ENCODE measurements at regions not wholly inside any gene's neighbourhood (a gene's known extent, or its start where the extent isn't known, plus 50 kb on each side); places are given as distances from the start of the nearest gene placed in this dataset.

DNA sequence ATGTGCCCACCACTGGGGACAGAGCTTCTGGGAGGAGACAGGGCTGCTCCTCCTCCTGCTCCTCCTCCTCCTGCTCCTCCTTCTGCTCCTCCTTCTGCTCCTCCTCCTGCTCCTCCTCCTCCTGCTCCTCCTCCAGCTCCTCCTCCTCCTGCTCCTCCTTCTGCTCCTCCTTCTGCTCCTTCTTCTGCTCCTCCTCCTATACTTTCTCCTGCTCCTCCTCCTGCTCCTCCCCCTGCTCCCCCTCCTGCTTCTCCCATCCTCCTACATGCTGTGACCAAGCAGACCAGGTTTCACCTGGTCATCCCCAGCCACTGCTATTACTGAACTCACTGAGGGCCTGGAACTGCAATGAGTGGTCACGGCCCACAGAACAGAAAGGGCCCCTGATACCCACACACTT, 154.0 kb upstream of the PPP2R2D start:
- Histone ChIP-seq H3K27ac (ENCODE audit: low read depth, low read length) (no peak overlapping the region), H3K27me3 (ENCODE audit: control insufficient read depth in 5 of 5, insufficient read depth in 4 of 5, low read length in 5 of 5) (peaks cover 24 to 72% (median 59%) of the 10 kb centered on the region in 5 donors), H3K36me3 (ENCODE audit: control insufficient read depth in 5 of 5, insufficient read depth in 5 of 5, low read length in 5 of 5) (no peaks in the 10 kb centered on the region), H3K4me1 (ENCODE audit: control insufficient read depth in 5 of 5, insufficient read depth in 5 of 5, low read length in 5 of 5) (peaks cover 0 to 4% (median 0%) of the 10 kb centered on the region in 5 donors), H3K9me3 (ENCODE audit: control insufficient read depth in 5 of 5, low read length in 5 of 5) (no peaks in the 10 kb centered on the region), H3K4me3 (ENCODE audit: low read depth in 1 of 5, low read length in 5 of 5) (no peak overlapping the region), H3K9ac (ENCODE audit: low read length in 5 of 5) (no peak overlapping the region)

DNA sequence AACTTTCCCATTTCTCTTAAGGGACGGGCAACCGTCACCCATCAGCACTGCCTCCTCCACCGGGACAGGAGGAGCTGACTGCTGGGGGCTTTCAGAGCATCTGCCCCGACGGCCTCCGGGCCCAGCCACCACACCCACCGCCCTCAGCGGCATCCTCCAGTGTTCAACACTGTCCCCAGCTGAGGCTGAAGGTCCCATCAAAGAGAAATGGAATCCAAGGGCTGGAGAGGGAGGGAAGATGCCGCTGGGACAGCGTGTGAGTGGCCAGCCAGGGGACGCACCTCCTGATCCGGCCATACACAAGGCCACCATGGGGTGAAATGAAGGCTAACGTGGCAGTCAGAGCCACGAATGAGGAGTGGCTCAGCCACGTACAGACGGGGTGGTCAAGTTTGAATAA, 153.6 kb upstream of the PPP2R2D start:
- no peak overlapping the region for H3K4me3 ChIP-seq (ENCODE audit: low read depth in 1 of 5, low read length in 5 of 5)
- no peak overlapping the region for H3K9ac ChIP-seq (ENCODE audit: low read length in 5 of 5)

DNA sequence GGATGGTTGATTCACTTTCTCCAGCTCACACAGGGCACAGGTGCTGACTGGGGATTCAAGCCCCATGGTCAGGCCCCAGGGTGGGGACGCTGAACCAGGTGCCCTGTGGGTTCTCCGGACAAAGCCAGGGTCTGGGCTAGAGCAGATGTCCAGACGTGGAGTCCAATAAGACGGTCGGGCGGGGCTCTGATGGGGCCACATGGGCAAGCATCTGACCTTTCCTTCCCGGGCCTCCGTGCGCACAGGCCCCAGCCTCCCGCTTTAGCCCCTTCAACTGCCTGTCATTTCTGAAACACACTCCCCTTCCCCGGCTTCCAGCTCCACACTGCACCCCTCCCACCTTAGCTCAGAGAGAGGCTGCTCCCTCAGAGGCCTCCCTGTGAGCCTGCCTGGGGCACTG, 153.0 kb upstream of the PPP2R2D start:
- Histone ChIP-seq H3K4me3 (ENCODE audit: low read depth in 1 of 5, low read length in 5 of 5) (no peak overlapping the region), H3K9ac (ENCODE audit: low read length in 5 of 5) (no peak overlapping the region), H3K9me3 (ENCODE audit: control insufficient read depth in 5 of 5, low read length in 5 of 5) (no peaks in the 10 kb centered on the region), H3K36me3 (ENCODE audit: control insufficient read depth in 5 of 5, insufficient read depth in 5 of 5, low read length in 5 of 5) (no peaks in the 10 kb centered on the region), H3K4me1 (ENCODE audit: control insufficient read depth in 5 of 5, insufficient read depth in 5 of 5, low read length in 5 of 5) (peaks cover 0 to 4% (median 0%) of the 10 kb centered on the region in 5 donors), H3K27me3 (ENCODE audit: control insufficient read depth in 5 of 5, insufficient read depth in 4 of 5, low read length in 5 of 5) (peaks cover 22 to 69% (median 57%) of the 10 kb centered on the region in 5 donors), H3K27ac (ENCODE audit: low read depth, low read length) (no peak overlapping the region)

More for the DNA sequence above, 153.6 kb upstream of the PPP2R2D start:
- Histone ChIP-seq H3K27me3 (ENCODE audit: control insufficient read depth in 5 of 5, insufficient read depth in 4 of 5, low read length in 5 of 5) (peaks cover 24 to 72% (median 59%) of the 10 kb centered on the region in 5 donors), H3K4me1 (ENCODE audit: control insufficient read depth in 5 of 5, insufficient read depth in 5 of 5, low read length in 5 of 5) (peaks cover 0 to 4% (median 0%) of the 10 kb centered on the region in 5 donors), H3K9me3 (ENCODE audit: control insufficient read depth in 5 of 5, low read length in 5 of 5) (no peaks in the 10 kb centered on the region), H3K27ac (ENCODE audit: low read depth, low read length) (no peak overlapping the region), H3K36me3 (ENCODE audit: control insufficient read depth in 5 of 5, insufficient read depth in 5 of 5, low read length in 5 of 5) (no peaks in the 10 kb centered on the region)

DNA sequence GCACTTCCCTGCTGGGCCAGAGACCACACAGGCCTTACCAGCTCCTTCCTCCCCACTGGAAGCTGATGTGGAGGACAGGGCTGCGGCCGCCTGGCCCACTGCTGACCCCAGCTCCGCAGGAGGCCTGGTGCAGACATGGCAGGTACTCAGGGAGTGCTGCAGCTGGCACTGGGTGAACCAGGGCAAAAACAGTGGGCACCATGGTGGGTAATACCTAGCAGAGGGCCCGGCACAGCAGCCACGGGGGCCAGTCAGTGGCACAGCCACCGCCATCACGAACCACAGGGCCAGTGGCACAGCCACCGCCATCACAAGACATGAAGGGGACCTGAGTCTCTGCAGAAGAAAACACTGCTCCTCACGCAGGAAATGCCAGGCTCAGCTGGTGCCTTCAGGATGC, 152.6 kb upstream of the PPP2R2D start:
- H3K9ac ChIP-seq (ENCODE audit: low read length in 5 of 5) = no peak overlapping the region

DNA sequence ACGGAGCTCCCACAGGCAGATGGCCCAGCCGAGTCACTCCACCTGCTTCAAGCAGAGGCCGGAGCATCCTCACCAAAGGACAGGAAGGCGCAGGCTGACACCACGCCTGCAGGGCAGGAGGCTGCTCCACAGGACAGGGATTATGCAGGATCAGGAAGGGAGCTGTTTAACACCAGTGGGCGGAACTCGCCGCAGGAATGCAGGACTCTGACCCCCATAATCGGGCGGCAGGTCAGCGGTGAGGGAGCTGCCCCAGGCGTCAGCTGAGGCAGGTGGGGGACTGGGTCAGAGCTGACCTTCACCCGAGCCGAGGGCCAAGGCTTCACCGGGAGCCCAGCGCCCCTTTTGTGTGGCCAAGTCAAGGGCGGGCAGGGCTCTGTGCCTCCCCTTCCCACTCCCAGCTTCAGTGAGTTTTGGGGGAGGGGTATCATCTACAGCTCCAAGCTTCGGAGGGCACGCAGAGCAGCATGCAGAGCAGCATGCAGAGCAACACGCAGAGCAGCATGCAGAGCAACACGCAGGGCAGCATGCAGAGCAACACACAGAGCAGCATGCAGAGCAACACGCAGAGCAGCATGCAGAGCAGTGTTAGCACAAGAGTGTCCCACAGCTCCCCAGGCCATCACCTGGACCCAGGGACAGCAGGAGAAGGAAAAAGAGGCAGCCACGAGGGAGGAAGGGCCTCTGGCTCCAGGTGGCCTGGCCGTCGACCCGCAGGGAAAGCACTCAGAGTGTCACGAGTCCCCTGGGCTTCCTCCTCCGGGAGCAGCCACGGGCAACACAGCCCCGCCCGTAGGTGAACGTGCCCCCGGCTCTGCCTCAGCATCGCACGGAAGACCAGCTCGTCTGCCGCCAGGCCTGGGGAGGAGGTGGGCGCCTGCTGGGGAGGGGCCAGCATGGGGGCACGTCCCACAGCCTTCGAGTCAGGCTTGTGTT, 151.7 kb upstream of the PPP2R2D start:
- Histone ChIP-seq H3K27ac (ENCODE audit: low read depth, low read length) (no peak overlapping the region), H3K36me3 (ENCODE audit: control insufficient read depth in 5 of 5, insufficient read depth in 5 of 5, low read length in 5 of 5) (no peaks in the 10 kb centered on the region), H3K9ac (ENCODE audit: low read length in 5 of 5) (no peak overlapping the region), H3K4me3 (ENCODE audit: low read depth in 1 of 5, low read length in 5 of 5) (no peak overlapping the region), H3K4me1 (ENCODE audit: control insufficient read depth in 5 of 5, insufficient read depth in 5 of 5, low read length in 5 of 5) (no peaks in the 10 kb centered on the region), H3K27me3 (ENCODE audit: control insufficient read depth in 5 of 5, insufficient read depth in 4 of 5, low read length in 5 of 5) (peaks cover 11 to 58% (median 48%) of the 10 kb centered on the region in 5 donors), H3K9me3 (ENCODE audit: control insufficient read depth in 5 of 5, low read length in 5 of 5) (no peaks in the 10 kb centered on the region)

More for the DNA sequence above, 152.6 kb upstream of the PPP2R2D start:
- Histone ChIP-seq H3K27ac (ENCODE audit: low read depth, low read length) (no peak overlapping the region), H3K27me3 (ENCODE audit: control insufficient read depth in 5 of 5, insufficient read depth in 4 of 5, low read length in 5 of 5) (peaks cover 18 to 65% (median 56%) of the 10 kb centered on the region in 5 donors), H3K36me3 (ENCODE audit: control insufficient read depth in 5 of 5, insufficient read depth in 5 of 5, low read length in 5 of 5) (no peaks in the 10 kb centered on the region), H3K4me1 (ENCODE audit: control insufficient read depth in 5 of 5, insufficient read depth in 5 of 5, low read length in 5 of 5) (peaks cover 0 to 4% (median 0%) of the 10 kb centered on the region in 5 donors), H3K9me3 (ENCODE audit: control insufficient read depth in 5 of 5, low read length in 5 of 5) (no peaks in the 10 kb centered on the region), H3K4me3 (ENCODE audit: low read depth in 1 of 5, low read length in 5 of 5) (no peak overlapping the region)

DNA sequence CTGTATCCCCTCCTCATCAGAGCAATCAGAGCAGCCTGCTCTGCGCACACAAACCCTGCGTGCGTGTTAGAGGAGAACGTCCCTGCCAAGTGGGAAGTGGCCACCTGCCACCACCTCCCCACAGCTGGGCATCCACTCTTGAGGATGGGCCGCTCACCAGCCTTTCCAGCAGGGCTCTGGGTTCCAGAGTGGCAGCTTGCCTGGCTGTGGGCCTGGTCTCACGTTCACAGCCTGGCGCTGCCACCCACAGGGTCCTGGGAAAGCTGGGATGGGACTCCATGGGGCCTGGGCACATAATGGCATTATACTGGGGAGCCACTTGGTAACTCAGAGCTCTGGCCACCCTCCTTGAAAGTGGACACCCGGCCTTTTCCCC, 151.1 kb upstream of the PPP2R2D start:
- Histone ChIP-seq H3K9me3 (ENCODE audit: control insufficient read depth in 5 of 5, low read length in 5 of 5) (no peaks in the 10 kb centered on the region), H3K9ac (ENCODE audit: low read length in 5 of 5) (no peak overlapping the region), H3K27ac (ENCODE audit: low read depth, low read length) (no peak overlapping the region), H3K27me3 (ENCODE audit: control insufficient read depth in 5 of 5, insufficient read depth in 4 of 5, low read length in 5 of 5) (peaks cover 6 to 54% (median 44%) of the 10 kb centered on the region in 5 donors), H3K4me3 (ENCODE audit: low read depth in 1 of 5, low read length in 5 of 5) (no peak overlapping the region), H3K4me1 (ENCODE audit: control insufficient read depth in 5 of 5, insufficient read depth in 5 of 5, low read length in 5 of 5) (no peaks in the 10 kb centered on the region), H3K36me3 (ENCODE audit: control insufficient read depth in 5 of 5, insufficient read depth in 5 of 5, low read length in 5 of 5) (no peaks in the 10 kb centered on the region)

DNA sequence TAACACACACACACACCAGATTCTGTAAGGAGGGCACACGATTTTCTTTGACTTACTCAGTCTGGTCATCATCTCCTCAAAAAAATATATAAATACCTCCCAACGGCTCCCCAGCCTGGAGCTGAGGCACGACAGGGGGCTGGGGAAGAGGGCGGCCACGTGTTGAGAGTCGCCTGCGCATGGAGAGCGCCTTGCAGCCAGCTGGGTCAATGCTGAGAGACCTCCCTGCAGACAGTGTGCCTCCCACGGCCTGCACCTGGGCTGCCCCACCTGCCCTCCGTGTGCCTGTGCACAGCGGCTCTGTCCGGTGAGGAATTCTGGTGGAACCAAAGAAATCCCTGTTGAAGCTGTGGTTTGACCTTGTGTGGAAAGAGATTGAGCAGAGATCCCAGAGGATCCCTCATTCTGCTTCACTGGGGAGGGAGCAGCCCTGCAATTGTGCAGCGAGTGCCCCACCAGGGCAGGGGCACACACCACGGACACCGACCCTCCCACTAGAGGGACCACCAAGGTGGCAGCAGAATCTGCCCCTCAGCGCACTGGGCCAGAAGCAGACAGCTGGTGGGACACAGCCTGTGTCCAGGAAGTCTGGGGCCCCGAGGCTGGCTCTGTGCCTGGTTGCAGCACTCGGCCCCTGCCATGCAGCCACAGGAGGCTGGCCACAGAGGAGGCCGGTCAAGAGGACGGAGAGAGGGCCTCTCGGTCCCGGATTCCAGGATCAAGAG, 150.5 kb upstream of the PPP2R2D start:
- Histone ChIP-seq H3K27ac (ENCODE audit: low read depth, low read length) (no peak overlapping the region), H3K9me3 (ENCODE audit: control insufficient read depth in 5 of 5, low read length in 5 of 5) (no peaks in the 10 kb centered on the region), H3K4me3 (ENCODE audit: low read depth in 1 of 5, low read length in 5 of 5) (no peak overlapping the region), H3K4me1 (ENCODE audit: control insufficient read depth in 5 of 5, insufficient read depth in 5 of 5, low read length in 5 of 5) (no peaks in the 10 kb centered on the region), H3K27me3 (ENCODE audit: control insufficient read depth in 5 of 5, insufficient read depth in 4 of 5, low read length in 5 of 5) (peaks cover 3 to 49% (median 39%) of the 10 kb centered on the region in 5 donors), H3K9ac (ENCODE audit: low read length in 5 of 5) (no peak overlapping the region), H3K36me3 (ENCODE audit: control insufficient read depth in 5 of 5, insufficient read depth in 5 of 5, low read length in 5 of 5) (no peaks in the 10 kb centered on the region)

DNA sequence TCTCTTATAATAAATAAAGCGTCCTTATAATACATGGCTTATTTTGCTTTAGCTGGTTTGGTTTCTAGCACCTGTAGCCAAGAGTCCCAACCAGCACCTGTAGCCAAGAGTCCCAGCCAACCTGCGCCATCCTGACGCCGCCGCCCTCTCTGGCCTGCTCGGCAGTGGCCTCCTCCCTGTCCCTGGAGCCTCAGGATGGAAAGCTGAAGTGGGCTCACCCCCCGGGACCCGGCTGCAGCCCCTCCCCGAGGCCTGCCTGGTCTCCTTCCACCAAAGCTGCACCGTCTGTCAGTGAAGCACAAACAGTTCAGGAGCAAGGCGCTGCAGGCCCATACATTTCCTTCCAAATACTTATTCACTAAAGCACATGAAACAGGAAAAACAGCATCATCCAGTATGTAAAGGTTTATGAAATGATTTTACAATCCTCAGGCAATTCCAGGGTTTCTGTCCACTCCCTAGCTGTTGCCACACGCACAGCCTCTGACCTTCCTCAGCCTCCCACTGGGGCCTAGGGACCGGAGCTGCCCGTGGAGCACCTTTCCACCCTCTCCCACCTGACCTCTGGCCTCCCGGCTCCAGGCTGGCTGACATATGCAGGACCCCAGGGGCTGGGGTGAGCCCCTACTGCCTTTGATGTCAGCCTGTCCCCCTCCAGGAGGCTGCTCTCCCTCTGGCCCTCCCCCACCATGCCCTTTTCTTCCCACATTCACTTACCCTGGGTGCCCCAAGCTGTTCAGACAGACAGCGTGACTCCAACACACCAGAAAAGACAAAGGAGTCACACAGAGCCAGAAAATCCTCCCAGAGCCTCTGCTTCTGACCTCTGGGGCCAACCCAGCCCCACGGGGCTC, 149.6 kb upstream of the PPP2R2D start:
- H3K27ac ChIP-seq (ENCODE audit: low read depth, low read length) = no peak overlapping the region
- no peak overlapping the region for H3K4me3 ChIP-seq (ENCODE audit: low read depth in 1 of 5, low read length in 5 of 5)
- H3K4me1 ChIP-seq (ENCODE audit: control insufficient read depth in 5 of 5, insufficient read depth in 5 of 5, low read length in 5 of 5) = no peaks in the 10 kb centered on the region
- no peaks in the 10 kb centered on the region for H3K36me3 ChIP-seq (ENCODE audit: control insufficient read depth in 5 of 5, insufficient read depth in 5 of 5, low read length in 5 of 5)
- no peaks in the 10 kb centered on the region for H3K9me3 ChIP-seq (ENCODE audit: control insufficient read depth in 5 of 5, low read length in 5 of 5)
- H3K27me3 ChIP-seq (ENCODE audit: control insufficient read depth in 5 of 5, insufficient read depth in 4 of 5, low read length in 5 of 5) = peaks cover 3 to 46% (median 31%) of the 10 kb centered on the region in 5 donors
- no peak overlapping the region for H3K9ac ChIP-seq (ENCODE audit: low read length in 5 of 5)

DNA sequence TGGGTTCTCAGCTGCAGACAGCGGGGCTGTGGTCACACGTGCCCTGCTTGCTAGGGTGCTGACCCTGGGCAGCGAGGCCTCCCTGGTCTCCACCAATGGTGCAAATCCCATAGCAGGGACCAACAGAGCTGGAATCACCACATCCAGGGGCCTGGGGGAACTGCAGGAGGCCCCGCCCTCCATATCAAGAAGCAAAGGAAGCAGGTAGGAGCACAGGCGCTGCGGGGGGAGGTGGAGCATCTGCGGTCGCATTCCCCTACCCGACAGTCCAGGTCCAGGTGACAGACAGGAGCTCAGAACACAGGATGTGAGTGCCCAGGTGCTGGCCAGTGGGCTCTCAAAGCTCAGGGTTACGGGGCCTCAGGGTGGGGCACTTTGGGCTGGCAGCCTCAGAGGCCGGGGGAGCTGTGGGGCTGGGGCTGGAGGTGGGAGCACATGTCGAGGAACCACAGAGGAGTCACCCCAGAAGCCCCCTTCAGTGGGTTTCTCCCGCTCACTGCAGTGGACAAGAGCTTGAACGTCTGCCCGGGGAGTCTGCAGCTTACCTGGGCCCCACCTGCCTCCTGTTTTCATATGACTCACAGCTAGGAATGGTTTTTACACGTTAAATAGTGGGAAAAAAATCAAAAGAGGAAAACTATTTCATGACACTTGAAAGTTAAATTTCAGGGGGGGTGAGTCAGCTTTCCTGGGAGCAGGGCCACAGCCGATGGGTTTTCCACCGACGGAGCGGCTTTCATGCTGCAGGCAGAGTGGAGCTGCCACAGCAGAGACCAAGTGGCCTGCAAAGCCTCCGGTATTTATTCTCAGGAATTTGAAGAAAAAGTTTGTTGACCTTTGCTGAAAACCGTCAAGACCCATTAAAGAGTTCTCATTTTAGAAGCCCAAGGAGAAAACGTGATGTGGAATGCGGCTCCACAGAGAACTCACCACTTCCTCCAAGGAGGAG, 148.7 kb upstream of the PPP2R2D start:
- no peaks in the 10 kb centered on the region for H3K4me1 ChIP-seq (ENCODE audit: control insufficient read depth in 5 of 5, insufficient read depth in 5 of 5, low read length in 5 of 5)
- no peak overlapping the region for H3K4me3 ChIP-seq (ENCODE audit: low read depth in 1 of 5, low read length in 5 of 5)
- H3K27me3 ChIP-seq (ENCODE audit: control insufficient read depth in 5 of 5, insufficient read depth in 4 of 5, low read length in 5 of 5) = peaks cover 3 to 45% (median 31%) of the 10 kb centered on the region in 5 donors
- no peaks in the 10 kb centered on the region for H3K36me3 ChIP-seq (ENCODE audit: control insufficient read depth in 5 of 5, insufficient read depth in 5 of 5, low read length in 5 of 5)
- no peak overlapping the region for H3K9ac ChIP-seq (ENCODE audit: low read length in 5 of 5)
- no peak overlapping the region for H3K27ac ChIP-seq (ENCODE audit: low read depth, low read length)
- no peaks in the 10 kb centered on the region for H3K9me3 ChIP-seq (ENCODE audit: control insufficient read depth in 5 of 5, low read length in 5 of 5)
